SHP77 treated with DMSO at 0.1 percent for 48 hours (cell line): ENCODE measurements at regions not wholly inside any gene's neighbourhood (a gene's known extent, or its start where the extent isn't known, plus 50 kb on each side); places are given as distances from the start of the nearest gene placed in this dataset.
"Not testable (repeated sequence)": the region's sequence is repeated elsewhere in the genome, so short reads cannot be mapped to it uniquely, and the experiment has no call there.

ENCODE experiments used
- DNase-seq: peaks from one replicate; lab custom pipeline; 2025; lab: John Stamatoyannopoulos, UW

GRCh38 chr16:72455743-72456659 lies 284.0 kb upstream of the PMFBP1 start:
- DNase-seq = peak; percentile 28

GRCh38 chr16:72453856-72454255 lies 281.9 kb upstream of the PMFBP1 start:
- not testable (repeated sequence) for DNase-seq

GRCh38 chr16:72444696-72445095 lies 272.7 kb upstream of the PMFBP1 start:
- no peak for DNase-seq

- no peak for DNase-seq
Observed at GRCh38 chr16:72443809-72444208, 271.9 kb upstream of the PMFBP1 start.

- no peak for DNase-seq
Observed at GRCh38 chr16:72442385-72443158, 270.6 kb upstream of the PMFBP1 start.

- DNase-seq = no peak
Observed at GRCh38 chr16:72437891-72438290, 265.9 kb upstream of the PMFBP1 start.

- no peak for DNase-seq
Observed at GRCh38 chr16:72434159-72434558, 262.2 kb upstream of the PMFBP1 start.

- no peak for DNase-seq
Observed at GRCh38 chr16:72430121-72430520, 258.2 kb upstream of the PMFBP1 start.

GRCh38 chr16:72429671-72430081 lies 257.7 kb upstream of the PMFBP1 start:
- no peak for DNase-seq

GRCh38 chr16:72428681-72429376 lies 256.9 kb upstream of the PMFBP1 start:
- no peak for DNase-seq

- DNase-seq = no peak
Observed at GRCh38 chr16:72427783-72428331, 255.9 kb upstream of the PMFBP1 start.

GRCh38 chr16:72427051-72427782 lies 255.3 kb upstream of the PMFBP1 start:
- DNase-seq = no peak

- DNase-seq = no peak
Observed at GRCh38 chr16:72426386-72426785, 254.4 kb upstream of the PMFBP1 start.

- no peak for DNase-seq
Observed at GRCh38 chr16:72425571-72426341, 253.8 kb upstream of the PMFBP1 start.

GRCh38 chr16:72424757-72425156 lies 252.8 kb upstream of the PMFBP1 start:
- no peak for DNase-seq

- DNase-seq = no peak
Observed at GRCh38 chr16:72422308-72422897, 250.4 kb upstream of the PMFBP1 start.

GRCh38 chr16:72419638-72420037 lies 247.7 kb upstream of the PMFBP1 start:
- DNase-seq = no peak

GRCh38 chr16:72415379-72415778 lies 243.4 kb upstream of the PMFBP1 start:
- DNase-seq = no peak

- no peak for DNase-seq
Observed at GRCh38 chr16:72410492-72410891, 238.5 kb upstream of the PMFBP1 start.

- DNase-seq = no peak
Observed at GRCh38 chr16:72409423-72409822, 237.5 kb upstream of the PMFBP1 start.
